ENCODE measurements at regions not wholly inside any gene's neighbourhood (a gene's known extent, or its start where the extent isn't known, plus 50 kb on each side); places are given as distances from the start of the nearest gene placed in this dataset.
A peak's percentile ranks its signal among the peaks of the same experiment; 100 is the strongest.
"Not testable (repeated sequence)": the region's sequence is repeated elsewhere in the genome, so short reads cannot be mapped to it uniquely, and the experiment has no call there.

DNA sequence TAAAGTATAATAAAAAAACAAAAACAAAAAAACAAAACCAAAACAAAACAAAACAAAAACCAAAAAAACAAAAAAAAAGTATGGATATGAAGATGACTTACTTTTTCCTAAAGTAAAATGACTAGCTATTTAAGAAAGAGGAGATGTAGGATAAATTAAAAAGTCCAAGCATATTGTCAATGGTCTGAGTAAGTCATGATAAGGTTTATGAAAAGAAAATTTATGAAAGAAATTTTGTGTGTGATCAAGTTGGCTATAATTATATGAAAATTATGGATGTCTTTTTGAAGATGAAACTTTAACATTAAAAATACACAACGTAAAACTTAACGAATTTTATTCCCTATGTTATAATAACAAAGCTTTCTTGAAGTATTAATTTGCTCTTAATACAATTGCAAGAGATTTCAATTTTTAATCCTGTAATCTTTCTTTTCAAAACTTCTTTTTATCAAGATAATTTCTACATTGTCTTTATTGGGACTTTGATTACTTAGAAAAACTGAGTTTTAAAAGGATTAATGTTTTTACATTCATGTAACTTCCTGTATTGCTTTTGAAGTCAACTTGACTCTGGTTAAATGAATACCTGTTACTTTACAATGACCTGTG lies 200.9 kb upstream of the IVNS1ABP start:
- FAIRE-seq (no peak), DNase-seq (ENCODE audit: insufficient read length, low spot score) (no peak)

DNA sequence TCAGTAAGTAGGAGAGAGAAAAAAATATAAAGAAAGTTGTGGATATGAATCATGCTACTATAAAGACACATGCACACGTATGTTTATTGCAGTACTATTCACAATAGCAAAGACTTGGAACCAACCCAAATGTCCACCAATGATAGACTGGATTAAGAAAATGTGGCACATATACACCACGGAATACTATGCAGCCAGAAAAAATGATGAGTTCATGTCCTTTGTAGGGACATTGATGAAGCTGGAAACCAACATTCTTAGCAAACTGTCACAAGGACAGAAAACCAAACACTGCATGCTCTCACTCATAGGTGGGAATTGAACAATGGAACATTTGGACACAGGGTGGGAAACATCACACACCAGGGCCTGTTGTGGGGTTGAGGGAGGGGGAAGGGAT lies 200.3 kb upstream of the IVNS1ABP start:
- not testable (repeated sequence) for DNase-seq (ENCODE audit: insufficient read length, low spot score); FAIRE-seq

DNA sequence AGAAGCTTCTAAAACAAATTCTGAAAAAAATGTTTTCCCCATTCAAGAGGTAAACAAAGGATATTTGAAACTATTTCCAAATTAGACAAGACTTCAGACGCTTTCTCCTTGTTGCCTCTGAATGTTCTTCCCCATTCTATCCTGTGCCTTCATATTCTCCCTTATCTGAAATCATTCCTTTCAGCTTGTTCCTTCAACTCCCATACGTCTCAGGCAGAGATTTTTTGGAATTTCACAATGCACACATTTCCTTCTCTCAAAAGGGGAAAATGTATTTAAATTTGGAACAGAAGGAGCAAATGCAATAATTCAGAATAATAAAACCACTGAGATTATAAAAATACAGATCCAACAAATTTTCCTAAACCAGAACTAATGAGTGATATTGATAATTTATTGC lies 198.7 kb upstream of the IVNS1ABP start:
- FAIRE-seq (no peak), DNase-seq (ENCODE audit: insufficient read length, low spot score) (no peak)

DNA sequence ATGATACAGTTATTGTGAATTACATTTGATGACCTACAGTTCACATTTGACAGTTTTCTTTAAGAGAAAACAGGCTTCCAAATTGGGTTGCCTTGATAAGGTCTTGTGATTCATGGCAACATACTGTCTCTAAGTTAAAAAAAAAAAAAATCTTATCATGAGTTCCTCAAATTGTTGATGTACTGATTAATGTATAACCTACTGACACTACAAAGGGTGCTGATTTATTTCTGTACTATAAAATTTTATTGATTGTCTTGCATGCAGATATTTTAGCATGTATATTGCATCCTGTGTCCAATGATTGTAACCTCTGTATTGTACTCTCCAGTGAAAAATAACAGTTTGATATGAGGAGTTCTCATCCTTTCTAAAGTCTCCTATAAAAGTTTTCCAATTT lies 197.3 kb upstream of the IVNS1ABP start:
- FAIRE-seq (no peak), DNase-seq (ENCODE audit: insufficient read length, low spot score) (no peak)

DNA sequence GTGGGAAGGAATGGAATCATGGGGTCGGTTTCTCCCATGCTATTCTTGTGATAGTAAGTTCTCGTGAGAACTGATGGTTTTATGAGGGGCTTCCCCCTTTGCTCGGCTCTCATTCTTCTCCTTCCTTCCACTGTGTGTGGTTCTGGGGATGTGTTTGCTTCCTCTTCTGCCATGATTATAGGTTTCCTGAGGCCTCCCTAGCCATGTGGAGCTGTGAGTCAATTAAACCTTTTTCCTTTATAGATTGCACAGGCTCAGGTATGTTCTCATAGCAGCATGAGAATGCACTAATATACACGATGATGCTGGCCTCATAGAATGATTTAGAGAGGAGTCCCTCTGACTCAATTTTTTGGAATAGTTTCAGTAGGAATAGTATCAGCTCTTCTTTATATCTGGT lies 195.4 kb upstream of the IVNS1ABP start:
- FAIRE-seq (no peak), DNase-seq (ENCODE audit: insufficient read length, low spot score) (no peak)

DNA sequence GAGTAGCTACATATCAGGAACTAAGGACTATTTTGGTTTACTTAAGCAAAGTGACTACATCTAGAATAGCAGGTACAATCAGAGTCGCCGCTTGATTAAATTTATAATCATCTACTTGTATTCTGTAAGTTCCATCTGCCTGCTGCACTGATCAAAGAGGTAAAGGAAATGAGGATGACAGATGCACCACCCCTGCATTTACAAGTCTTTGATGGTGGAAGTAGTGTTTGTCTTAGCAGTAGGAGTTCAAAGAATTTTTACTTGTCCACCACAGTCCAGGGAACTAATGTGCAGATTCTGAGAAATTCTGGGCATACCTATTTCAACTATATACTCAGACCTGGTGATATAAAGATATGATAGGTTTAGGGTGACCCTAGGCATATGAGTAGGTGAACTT lies 184.1 kb upstream of the IVNS1ABP start:
- no peak for FAIRE-seq
- no peak for DNase-seq (ENCODE audit: insufficient read length, low spot score)

DNA sequence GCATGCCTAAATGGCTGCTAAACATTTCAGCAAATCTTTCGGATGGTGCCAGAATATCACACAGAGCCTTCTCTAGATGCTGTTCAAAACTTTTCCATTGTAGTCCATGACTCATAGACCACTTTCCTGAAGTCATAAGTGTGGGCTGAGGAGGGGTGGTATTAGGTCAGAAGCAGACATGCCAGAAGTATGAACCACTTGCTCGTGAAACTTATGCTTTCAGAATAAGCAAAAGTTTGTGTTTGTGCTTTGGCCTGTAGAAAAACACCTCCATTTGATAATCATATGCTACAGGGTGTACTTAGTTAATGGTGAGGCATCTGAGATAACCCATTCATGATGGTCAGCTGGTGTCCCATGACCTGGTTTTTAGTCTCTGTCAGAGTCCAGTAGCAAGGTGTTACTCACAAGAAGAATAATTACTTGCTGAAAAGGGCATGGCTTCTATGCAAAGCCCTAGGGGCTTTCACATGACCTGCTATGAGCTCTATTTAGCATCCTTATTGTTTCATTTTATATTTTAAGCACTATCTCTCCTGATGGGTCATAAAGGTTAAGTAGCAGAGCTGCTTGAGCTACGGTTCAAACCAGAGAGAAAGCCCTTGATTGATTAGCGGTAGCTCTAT lies 183.1 kb upstream of the IVNS1ABP start:
- FAIRE-seq (no peak), DNase-seq (ENCODE audit: insufficient read length, low spot score) (peak; percentile 28)

DNA sequence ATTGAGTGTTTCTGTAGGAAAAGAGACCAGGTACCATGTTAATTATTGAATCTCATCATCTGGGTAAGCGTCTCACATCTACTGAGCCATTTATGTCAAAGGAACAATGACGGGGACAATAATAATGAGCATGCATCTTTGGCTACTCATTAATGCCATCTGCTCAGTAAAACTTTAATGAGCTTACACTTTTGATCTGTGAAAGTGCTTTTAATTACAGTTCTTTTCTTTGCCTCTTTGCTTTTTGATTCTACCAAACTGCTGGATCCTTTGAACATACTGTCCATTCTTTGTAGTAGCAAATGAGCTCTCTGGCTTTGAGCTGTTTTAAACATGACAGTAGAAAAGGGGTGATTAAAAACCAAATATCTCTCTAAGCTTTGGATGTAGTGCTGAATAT lies 181.2 kb upstream of the IVNS1ABP start:
- no peak for FAIRE-seq

DNA sequence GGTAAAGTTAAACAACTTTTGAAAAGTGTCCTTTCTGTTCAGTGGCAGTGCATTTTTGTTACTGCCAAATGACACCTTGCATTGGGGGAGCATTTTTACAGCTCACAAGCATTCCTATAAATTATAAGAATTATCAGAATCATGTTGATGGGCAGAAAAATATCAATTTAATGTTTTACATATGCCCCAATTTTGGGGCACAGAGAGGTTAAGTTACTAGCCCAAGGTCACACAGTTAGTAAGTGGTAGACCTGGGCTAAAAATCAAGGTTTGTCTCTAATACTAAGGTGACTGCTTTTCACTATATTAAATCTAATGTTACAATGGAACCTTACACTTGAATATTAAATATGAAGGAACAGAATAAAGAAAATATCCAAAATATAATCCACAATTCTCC lies 180.1 kb upstream of the IVNS1ABP start:
- FAIRE-seq: no peak
- DNase-seq (ENCODE audit: insufficient read length, low spot score): no peak

More for the DNA sequence above, 181.2 kb upstream of the IVNS1ABP start:
- DNase-seq (ENCODE audit: insufficient read length, low spot score): no peak

DNA sequence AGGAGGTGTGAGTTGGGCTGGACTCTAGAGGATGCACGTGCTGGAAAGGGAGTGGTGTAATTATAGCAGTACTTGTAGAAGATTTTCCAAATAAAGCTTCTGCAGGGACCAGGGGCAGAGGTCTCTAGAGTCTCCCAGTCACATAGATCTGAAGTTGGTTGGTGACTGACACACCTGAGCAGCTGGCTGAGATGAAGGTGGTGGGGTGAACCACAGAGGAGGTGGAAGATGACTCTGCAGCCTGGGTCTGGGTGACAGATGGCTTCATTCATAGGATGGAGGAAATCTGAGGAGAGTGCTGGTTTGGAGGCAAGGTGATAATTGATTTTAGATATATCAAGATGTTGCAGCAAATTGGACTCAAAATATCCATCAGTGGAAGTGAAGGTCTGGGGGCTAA lies 178.9 kb upstream of the IVNS1ABP start:
- DNase-seq (ENCODE audit: insufficient read length, low spot score): no peak
- FAIRE-seq: no peak

DNA sequence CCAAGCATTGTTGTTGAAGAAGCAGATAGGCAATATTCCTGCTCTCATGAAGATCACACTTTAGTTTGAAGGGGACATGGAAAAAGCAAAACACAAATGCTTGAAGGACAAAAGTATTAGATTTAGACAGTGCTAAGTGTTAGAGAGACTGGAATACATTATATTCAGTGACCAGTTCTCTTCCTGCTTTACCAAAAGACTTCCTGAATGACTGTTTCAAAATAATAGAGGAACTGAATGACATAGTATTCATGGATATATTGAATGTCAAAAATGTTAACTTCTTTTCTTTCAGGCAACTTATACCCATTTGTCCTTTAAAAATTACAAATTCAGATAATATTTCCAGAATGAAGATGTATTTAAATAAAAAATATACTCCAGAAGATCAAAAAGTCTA lies 178.0 kb upstream of the IVNS1ABP start:
- DNase-seq (ENCODE audit: insufficient read length, low spot score) (no peak), FAIRE-seq (no peak)

DNA sequence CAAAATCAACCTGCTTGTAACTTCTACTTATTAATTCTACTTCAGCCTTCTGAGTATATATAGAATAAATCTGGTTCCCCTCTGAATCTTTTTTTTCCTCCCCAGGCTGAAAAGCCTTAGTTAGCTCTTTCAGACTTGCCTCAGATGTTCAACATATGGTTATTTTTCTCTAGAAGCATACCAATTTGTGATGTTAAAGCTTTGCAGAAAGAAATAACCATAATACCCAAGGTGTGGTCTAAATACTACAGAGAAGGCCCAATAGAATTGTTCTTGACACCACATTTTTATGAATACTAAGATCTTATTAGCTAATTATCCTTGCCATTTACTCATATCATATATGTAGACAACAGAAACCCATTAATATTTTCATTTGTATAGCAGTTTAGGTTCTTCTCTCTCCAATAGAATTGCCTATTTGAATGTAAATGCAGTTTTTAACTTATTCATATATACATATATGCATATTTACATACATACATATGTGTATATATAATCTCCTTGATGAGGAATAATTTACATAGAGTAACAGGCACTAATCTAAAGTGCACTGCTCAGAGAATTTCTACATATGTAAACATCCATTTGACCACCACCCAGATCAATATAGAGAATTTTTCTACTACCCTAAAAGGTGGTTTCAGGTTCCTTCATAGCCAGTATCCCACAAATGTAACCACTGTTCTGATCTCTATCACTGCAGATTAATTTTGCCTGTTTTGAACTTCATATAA lies 175.2 kb upstream of the IVNS1ABP start:
- DNase-seq (ENCODE audit: insufficient read length, low spot score) (no peak), FAIRE-seq (no peak)

DNA sequence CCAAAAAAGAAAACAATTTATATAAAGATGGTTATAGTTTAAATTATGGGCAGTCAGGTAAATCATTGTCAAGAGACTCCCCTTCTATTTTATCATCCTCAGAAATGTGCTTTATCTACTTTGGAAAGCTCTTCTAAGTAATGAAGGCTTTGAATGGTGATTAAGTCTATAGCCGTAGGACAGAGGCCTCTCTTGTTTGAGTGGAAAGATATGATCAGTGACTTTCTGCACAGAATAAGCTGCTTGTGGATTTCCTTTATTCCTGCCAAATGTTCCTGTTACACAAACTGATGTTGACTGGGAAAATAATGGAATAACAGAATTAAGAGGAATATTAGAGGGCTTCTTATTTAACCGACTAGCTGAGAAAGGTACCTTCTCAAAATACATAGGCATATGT lies 174.6 kb upstream of the IVNS1ABP start:
- no peak for FAIRE-seq
- DNase-seq (ENCODE audit: insufficient read length, low spot score): no peak

DNA sequence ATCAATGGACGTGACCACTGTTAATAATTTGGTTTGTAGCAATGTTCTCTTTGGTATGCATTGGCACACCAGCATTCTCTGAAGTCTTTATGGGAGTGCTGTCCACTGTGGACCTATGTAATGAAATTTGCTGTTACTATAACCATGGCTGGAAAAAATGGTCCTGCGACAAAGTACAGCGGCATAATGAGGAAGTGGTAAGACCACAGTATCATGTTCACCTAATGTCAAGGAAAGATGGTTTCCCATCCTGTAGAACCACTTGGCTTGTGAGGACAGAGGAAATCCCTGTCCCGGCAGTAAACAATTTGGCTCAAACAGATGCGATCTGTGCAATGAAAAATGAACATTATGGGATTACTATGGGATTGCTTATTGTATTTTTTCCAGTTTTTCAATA lies 173.9 kb upstream of the IVNS1ABP start:
- DNase-seq (ENCODE audit: insufficient read length, low spot score) (no peak), FAIRE-seq (no peak)

DNA sequence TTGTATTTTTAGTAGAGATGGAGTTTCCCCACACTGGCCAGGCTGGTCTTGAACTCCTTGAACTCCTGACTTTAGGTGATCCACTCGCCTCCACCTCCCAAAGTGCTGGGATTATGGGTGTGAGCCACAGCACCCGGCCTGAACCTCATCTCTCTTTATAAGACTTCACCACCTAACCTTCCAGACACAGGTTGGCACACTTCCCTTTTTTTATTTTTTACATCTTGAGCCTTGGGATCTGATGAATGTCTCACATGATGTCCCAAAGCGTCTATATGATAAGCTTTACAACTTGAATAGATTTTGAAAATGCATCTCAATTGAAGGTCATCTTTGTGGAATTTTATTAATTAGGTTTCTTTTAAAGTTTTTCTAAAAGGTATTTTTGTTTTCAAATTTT lies 172.4 kb upstream of the IVNS1ABP start:
- DNase-seq (ENCODE audit: insufficient read length, low spot score): no peak
- FAIRE-seq: no peak

DNA sequence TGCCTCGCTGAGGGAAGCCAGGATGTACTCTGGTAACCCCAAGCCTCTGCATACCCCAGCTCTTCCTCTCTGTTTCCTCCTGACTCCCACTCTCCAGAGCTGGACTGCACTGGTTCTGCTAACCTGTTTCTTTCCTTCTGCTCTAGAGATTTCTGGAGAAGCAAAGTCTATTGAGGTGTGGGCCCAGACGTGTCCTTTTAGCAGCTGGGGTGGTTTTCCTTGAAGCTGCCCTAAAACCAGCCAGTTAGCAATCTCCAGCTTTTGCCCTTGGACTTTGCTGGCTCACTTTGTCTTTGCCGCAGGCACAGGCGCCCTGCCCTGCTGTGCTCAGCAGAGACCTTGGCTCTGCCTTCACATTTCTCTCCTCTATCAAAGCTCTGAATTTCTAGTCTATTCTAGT lies 171.8 kb upstream of the IVNS1ABP start:
- DNase-seq (ENCODE audit: insufficient read length, low spot score) (no peak), FAIRE-seq (no peak)

DNA sequence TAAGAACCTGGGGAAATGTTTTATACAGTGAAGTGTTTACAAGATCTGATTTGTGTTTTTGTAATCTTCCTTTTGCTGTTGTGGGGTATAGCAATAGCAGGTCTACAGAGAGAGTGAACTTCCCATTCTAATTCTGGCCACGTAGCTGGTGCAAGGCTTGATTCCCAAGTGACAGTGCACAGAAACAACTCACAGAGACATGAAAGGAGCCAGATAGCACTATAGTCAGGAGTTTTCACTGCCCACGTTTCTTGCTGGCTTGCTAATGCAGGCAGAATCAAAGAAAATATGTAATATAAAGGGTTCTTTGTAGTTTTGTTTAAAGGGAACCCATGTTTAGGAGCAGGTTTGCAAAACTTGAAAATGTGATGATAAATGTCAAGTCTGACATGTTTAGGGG lies 170.9 kb upstream of the IVNS1ABP start:
- DNase-seq (ENCODE audit: insufficient read length, low spot score): no peak
- FAIRE-seq: no peak

DNA sequence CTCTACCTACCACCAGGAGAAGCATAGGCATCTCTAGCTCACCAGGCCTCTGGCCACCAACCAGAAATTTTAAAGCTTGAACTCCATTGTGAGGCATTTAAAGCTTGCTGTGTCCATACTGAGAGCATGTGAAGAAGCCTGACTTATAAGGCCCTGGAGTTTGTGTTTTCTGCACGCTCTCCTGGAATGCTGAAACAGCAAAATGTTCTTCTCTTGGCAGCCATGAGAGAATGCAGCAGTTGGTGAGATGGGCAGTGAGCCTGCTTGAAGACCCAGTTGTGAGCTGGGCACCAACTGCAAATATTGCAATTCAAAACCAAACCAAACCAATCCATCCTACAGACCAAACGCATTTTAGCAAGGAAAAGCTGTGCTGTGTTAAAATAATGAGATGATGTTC lies 170.0 kb upstream of the IVNS1ABP start:
- DNase-seq (ENCODE audit: insufficient read length, low spot score) (no peak), FAIRE-seq (no peak)

DNA sequence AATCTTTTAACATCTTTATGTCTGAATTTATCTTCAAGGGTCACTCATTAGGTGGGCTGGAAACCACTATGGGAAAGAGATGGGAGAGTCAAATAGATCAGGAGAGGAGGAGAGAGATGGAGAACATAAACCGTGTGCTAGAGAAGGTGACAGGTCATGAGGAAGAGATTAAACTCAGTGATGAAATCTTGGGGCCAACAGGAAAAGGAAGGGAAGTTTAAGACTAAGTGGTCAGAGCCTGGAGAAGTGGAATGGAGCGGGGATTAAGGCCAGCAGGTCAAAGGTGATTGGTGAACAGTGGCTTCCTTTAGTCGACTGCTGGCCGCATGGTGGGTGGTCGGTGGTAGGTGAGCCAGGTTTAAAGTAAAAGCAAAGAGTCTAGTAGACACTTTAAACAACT lies 169.3 kb upstream of the IVNS1ABP start:
- FAIRE-seq (no peak), DNase-seq (ENCODE audit: insufficient read length, low spot score) (no peak)

DNA sequence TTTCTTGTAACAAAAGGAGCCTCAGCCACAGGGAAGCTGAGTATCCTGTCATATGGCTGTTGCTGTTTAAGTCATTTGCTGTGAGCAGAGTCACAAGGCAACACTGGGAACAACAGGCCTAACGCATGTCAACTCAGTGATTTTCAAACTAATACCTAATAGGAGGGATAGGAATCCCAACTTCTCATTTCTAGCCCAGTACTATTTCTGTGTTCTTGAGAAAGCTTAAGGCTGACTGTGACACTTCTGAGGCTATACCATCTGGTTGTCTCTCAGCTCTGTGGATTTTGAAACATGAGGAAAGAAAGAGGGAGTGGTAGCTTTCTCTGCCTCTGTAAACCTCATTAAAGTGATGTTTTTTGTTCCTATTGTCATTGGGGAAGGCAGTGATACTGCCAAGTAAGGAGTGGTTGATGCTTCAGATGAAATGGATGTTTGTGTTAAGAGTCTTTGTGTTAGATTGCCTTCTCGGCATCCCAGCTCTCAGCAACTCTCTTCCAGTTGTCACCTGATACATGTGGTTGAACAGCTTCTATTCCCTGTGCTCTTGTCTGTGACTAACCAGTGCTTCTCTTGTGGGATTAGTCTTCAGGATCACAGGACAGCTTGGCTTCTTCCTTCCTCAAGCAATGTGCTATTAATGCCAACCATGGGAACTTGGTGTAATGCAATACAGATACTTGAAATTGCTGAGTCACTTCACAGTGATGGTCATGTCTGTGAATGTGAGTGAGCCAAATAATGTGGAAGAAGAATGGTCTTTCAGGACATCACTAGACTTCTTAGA lies 166.8 kb upstream of the IVNS1ABP start:
- FAIRE-seq (peak; percentile 42), DNase-seq (ENCODE audit: insufficient read length, low spot score) (peak; percentile 32)

DNA sequence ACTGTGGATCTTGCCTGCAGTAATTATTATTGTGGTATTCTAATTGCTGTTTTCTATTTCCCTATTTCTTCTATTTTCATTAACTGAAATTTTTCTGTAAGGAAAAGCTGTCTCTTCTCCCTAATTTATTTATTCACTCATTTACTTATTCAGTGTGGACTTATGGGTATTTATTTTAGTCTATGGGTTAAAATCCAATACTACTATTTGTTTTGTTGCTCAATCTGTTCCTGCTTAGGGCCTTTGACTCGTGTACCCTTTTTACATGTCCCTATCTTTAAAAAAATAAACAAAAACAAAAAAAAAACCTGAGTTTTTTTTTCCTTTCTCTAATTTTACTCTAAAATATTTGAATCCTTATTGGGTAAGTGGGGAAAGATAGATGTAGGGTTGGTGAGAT lies 166.2 kb upstream of the IVNS1ABP start:
- DNase-seq (ENCODE audit: insufficient read length, low spot score) (no peak), FAIRE-seq (no peak)
